Endothelial cell (in vitro differentiated cells): ENCODE measurements at regions not wholly inside any gene's neighbourhood (a gene's known extent, or its start where the extent isn't known, plus 50 kb on each side); places are given as distances from the start of the nearest gene placed in this dataset.

Experiments used
- DNase-seq: peaks from one replicate; pipeline ENCODE4 v3.0.0; 2021; ENCODE audit warnings: low spot score
- H3K27ac Mint-ChIP-seq: one replicate; pipeline ENCODE4 v1.8.0; 2021; ENCODE audit warnings: mixed read lengths, inconsistent platforms; ENCODE audit not compliant: unreplicated experiment
- H3K27me3 Mint-ChIP-seq: one replicate; pipeline ENCODE4 v1.8.0; 2021; ENCODE audit warnings: mild to moderate bottlenecking, moderate library complexity, mixed read lengths, inconsistent platforms; ENCODE audit not compliant: unreplicated experiment
- H3K36me3 Mint-ChIP-seq: one replicate; pipeline ENCODE4 v1.8.0; 2021; ENCODE audit warnings: mild to moderate bottlenecking, low read depth, mixed read lengths, inconsistent platforms; ENCODE audit not compliant: unreplicated experiment
- H3K4me1 Mint-ChIP-seq: one replicate; pipeline ENCODE4 v1.8.0; 2021; ENCODE audit warnings: mild to moderate bottlenecking, mixed read lengths, inconsistent platforms; ENCODE audit not compliant: unreplicated experiment
- H3K4me3 Mint-ChIP-seq: one replicate; pipeline ENCODE4 v1.8.0; 2021; ENCODE audit warnings: mild to moderate bottlenecking, mixed read lengths, inconsistent platforms; ENCODE audit not compliant: unreplicated experiment
- H3K9me3 Mint-ChIP-seq: one replicate; pipeline ENCODE4 v1.8.0; 2021; ENCODE audit warnings: mixed read lengths, inconsistent platforms; ENCODE audit not compliant: unreplicated experiment
- CTCF ChIP-seq: fragments of 200-600 bp; sonication (generic); IDR thresholded peaks from one replicate; pipeline ENCODE4 v1.5.0; 2021; ENCODE audit warnings: antibody characterized with exemption; ENCODE audit not compliant: unreplicated experiment

- no peak overlapping the region for H3K4me3 Mint-ChIP-seq
- H3K9me3 Mint-ChIP-seq: no peaks in the 10 kb centered on the region
- H3K36me3 Mint-ChIP-seq: no peaks in the 10 kb centered on the region
Measured at GRCh38 chr14:65195042-65195719, 92.9 kb upstream of the MAX start.

GRCh38 chr14:65198346-65198745 is 96.0 kb upstream of the MAX start:
- H3K4me1 Mint-ChIP-seq: no peaks in the 10 kb centered on the region
- H3K27ac Mint-ChIP-seq: no peak overlapping the region
- H3K27me3 Mint-ChIP-seq: no peaks in the 10 kb centered on the region
- no peak overlapping the region for H3K4me3 Mint-ChIP-seq
- no peak for DNase-seq
- TF ChIP-seq CTCF: no peak
- no peaks in the 10 kb centered on the region for H3K9me3 Mint-ChIP-seq
- H3K36me3 Mint-ChIP-seq: no peaks in the 10 kb centered on the region

More at GRCh38 chr14:65195042-65195719, 92.9 kb upstream of the MAX start:
- Mint-ChIP-seq H3K27ac (no peak overlapping the region), H3K27me3 (no peaks in the 10 kb centered on the region), H3K4me1 (no peaks in the 10 kb centered on the region)
- no peak for TF ChIP-seq CTCF
- DNase-seq: no peak

GRCh38 chr14:65200454-65200853 is 98.1 kb upstream of the MAX start:
- H3K4me1 Mint-ChIP-seq: no peaks in the 10 kb centered on the region
- no peak overlapping the region for H3K4me3 Mint-ChIP-seq
- H3K27ac Mint-ChIP-seq: no peak overlapping the region
- no peak for TF ChIP-seq CTCF
- no peaks in the 10 kb centered on the region for H3K9me3 Mint-ChIP-seq
- DNase-seq: no peak
- H3K27me3 Mint-ChIP-seq: no peaks in the 10 kb centered on the region
- no peaks in the 10 kb centered on the region for H3K36me3 Mint-ChIP-seq

- no peaks in the 10 kb centered on the region for H3K4me1 Mint-ChIP-seq
Measured at GRCh38 chr14:65203574-65203973, 101.3 kb upstream of the MAX start.

More at GRCh38 chr14:65203574-65203973, 101.3 kb upstream of the MAX start:
- Mint-ChIP-seq H3K27me3 (peaks cover 3% of the 10 kb centered on the region), H3K4me3 (no peak overlapping the region), H3K27ac (no peak overlapping the region), H3K36me3 (no peaks in the 10 kb centered on the region), H3K9me3 (no peaks in the 10 kb centered on the region)
- DNase-seq: no peak
- TF ChIP-seq CTCF: no peak
